ENCODE measurements at regions not wholly inside any gene's neighbourhood (a gene's known extent, or its start where the extent isn't known, plus 50 kb on each side); places are given as distances from the start of the nearest gene placed in this dataset.

DNA sequence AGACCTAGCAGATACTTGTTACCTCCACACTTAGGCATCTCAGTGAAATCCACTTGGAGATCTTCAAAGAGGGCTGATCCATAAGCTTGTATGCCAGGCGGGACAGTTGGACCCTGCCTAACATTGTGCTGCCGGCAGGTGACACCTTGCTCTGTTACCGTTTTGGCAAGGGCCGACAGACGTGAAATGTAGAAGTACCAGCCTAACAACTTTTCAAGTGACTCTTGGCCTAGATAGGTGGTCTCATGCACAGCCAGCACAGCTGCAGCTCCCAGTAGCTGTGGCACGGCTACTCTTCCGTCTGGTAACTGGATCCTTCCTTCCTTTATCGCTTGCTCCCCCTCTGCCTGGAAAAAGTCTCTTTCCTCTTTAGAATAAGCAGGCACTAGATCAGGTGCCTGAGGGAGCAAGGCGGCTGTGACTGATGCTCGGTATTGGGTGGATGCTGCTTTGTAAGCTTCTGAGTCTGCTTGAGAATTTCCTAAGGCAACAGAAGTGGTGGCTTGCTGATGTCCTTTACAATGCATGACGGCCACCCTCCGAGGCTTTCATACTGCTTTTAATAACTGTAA is 713.5 kb downstream of the AMY1C start (continued):
- TF ChIP-seq BHLHE40 (IDR thresholded peaks at IDR 0.05; ENCODE audit: low read length) (no peak), ZNF317 (CRISPR knock-in tag; IDR thresholded peaks at IDR 0.05) (no peak), ZNF121 (CRISPR knock-in tag; IDR thresholded peaks at IDR 0.05) (no peak)

DNA sequence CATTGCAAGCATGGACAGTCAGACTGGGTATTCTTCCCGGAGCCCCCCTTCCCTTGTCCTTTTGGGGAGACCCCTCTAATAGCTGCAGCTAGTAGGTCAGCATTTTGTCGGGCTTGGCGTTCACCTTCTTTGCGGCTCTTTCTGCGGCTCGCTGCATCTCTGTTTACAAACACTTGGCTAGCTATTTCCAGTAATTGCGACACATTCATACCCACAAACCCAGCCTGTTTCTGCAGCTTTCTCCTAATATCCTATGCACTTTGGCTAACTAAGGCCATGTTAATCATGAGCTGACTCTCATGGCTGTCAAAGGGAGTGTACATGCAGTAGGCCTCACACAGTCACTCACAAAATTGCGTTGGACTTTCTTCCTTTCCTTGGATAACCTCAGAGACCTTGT is 716.4 kb downstream of the AMY1C start:
- Histone ChIP-seq H3K27me3 (ENCODE audit: control insufficient read depth in 1 of 2, insufficient read depth in 2 of 2, low read length in 2 of 2) (no peaks in the 10 kb centered on the region), H3K79me2 (ENCODE audit: insufficient read depth, low read length) (peaks cover 19% of the 10 kb centered on the region), H3K4me1 (ENCODE audit: insufficient read depth, low read length) (no peaks in the 10 kb centered on the region), H3K4me2 (ENCODE audit: low read depth, low read length) (peak overlapping the region; percentile 57), H3K36me3 (replicated peaks in 1 of 2; ENCODE audit: control insufficient read depth in 1 of 2, insufficient read depth in 2 of 2, low read length in 2 of 2) (no peaks in the 10 kb centered on the region), H3K27ac (ENCODE audit: extremely low read length, insufficient read depth, low read length) (no peak overlapping the region), H3K9ac (ENCODE audit: insufficient read depth, low read depth, low read length) (no peak overlapping the region), H3K4me3 (replicated peaks in 1 of 3; ENCODE audit: insufficient read depth in 1 of 3, low read depth in 2 of 3, low read length in 3 of 3) (peak overlapping the region; percentile 46 to 61 (median 46)), H4K20me1 (ENCODE audit: insufficient read depth, low read length) (no peaks in the 10 kb centered on the region), H2AFZ (ENCODE audit: low read length) (no peak overlapping the region), H3K9me3 (ENCODE audit: low read length) (peaks cover 93% of the 10 kb centered on the region)
- no TSS peak for BruUV-seq (replicated peaks)
- intact Hi-C loops (cut with micrococcal nuclease; ENCODE audit: unreplicated experiment): no loop called here
- TF ChIP-seq ZKSCAN1 (IDR thresholded peaks at IDR 0.05; ENCODE audit: low read length) (0 out of 2 replicates have a peak, but pooled peaks have one; percentile 22), CEBPB (IDR thresholded peaks at IDR 0.05; ENCODE audit: borderline replicate concordance, low read depth, low read length) (peak; percentile 68; the same call in 1 of the 2 replicates), MED8 (CRISPR knock-in tag; IDR thresholded peaks at IDR 0.05; ENCODE audit: insufficient replicate concordance) (no peak), ZNF543 (CRISPR knock-in tag; IDR thresholded peaks at IDR 0.05) (no peak), DNMT3B (CRISPR knock-in tag; conservative IDR thresholded peaks at IDR 0.05) (no peak), ZFX (CRISPR knock-in tag; IDR thresholded peaks at IDR 0.05; ENCODE audit: low read depth) (peak; percentile 22; the same call in 1 of the 2 replicates), ZBTB7B (CRISPR knock-in tag; IDR thresholded peaks at IDR 0.05) (no peak), KDM3A (CRISPR knock-in tag; IDR thresholded peaks at IDR 0.05; ENCODE audit: low read depth) (no peak)
- TF ChIP-seq, protein P1, sequence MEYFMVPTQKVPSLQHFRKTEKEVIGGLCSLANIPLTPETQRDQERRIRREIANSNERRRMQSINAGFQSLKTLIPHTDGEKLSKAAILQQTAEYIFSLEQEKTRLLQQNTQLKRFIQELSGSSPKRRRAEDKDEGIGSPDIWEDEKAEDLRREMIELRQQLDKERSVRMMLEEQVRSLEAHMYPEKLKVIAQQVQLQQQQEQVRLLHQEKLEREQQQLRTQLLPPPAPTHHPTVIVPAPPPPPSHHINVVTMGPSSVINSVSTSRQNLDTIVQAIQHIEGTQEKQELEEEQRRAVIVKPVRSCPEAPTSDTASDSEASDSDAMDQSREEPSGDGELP (IDR thresholded peaks at IDR 0.05; ENCODE audit: borderline replicate concordance, low read depth): no peak
- TF ChIP-seq, protein P2, sequence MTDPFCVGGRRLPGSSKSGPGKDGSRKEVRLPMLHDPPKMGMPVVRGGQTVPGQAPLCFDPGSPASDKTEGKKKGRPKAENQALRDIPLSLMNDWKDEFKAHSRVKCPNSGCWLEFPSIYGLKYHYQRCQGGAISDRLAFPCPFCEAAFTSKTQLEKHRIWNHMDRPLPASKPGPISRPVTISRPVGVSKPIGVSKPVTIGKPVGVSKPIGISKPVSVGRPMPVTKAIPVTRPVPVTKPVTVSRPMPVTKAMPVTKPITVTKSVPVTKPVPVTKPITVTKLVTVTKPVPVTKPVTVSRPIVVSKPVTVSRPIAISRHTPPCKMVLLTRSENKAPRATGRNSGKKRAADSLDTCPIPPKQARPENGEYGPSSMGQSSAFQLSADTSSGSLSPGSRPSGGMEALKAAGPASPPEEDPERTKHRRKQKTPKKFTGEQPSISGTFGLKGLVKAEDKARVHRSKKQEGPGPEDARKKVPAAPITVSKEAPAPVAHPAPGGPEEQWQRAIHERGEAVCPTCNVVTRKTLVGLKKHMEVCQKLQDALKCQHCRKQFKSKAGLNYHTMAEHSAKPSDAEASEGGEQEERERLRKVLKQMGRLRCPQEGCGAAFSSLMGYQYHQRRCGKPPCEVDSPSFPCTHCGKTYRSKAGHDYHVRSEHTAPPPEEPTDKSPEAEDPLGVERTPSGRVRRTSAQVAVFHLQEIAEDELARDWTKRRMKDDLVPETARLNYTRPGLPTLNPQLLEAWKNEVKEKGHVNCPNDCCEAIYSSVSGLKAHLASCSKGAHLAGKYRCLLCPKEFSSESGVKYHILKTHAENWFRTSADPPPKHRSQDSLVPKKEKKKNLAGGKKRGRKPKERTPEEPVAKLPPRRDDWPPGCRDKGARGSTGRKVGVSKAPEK (CRISPR knock-in tag; IDR thresholded peaks at IDR 0.05; ENCODE audit: borderline replicate concordance): no peak
- TF ChIP-seq, protein P3, sequence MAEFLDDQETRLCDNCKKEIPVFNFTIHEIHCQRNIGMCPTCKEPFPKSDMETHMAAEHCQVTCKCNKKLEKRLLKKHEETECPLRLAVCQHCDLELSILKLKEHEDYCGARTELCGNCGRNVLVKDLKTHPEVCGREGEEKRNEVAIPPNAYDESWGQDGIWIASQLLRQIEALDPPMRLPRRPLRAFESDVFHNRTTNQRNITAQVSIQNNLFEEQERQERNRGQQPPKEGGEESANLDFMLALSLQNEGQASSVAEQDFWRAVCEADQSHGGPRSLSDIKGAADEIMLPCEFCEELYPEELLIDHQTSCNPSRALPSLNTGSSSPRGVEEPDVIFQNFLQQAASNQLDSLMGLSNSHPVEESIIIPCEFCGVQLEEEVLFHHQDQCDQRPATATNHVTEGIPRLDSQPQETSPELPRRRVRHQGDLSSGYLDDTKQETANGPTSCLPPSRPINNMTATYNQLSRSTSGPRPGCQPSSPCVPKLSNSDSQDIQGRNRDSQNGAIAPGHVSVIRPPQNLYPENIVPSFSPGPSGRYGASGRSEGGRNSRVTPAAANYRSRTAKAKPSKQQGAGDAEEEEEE (CRISPR knock-in tag; IDR thresholded peaks at IDR 0.05; ENCODE audit: borderline replicate concordance): no peak
- in situ Hi-C loops (cut with HindIII; ENCODE audit: extremely low pct_ligation_motif_present, low pct_unique_long_range_greater_than_20kb): no loop called here
- DNase-seq (ENCODE audit: low spot score): no peak
- WGBS (ENCODE audit: low lambda C conversion rate): 33% methylated on average over 8 of the region's 8 CpGs
- peak; percentile 37; the same call in 2 of the 3 replicates for ATAC-seq
- FAIRE-seq: no peak
- CTCF ChIA-PET (ENCODE audit: low intra/inter-chr PET ratio, low total read pairs): no interaction called here
- POLR2A ChIA-PET: no interaction called here
